HL-60 (cell line): ENCODE measurements at regions not wholly inside any gene's neighbourhood (a gene's known extent, or its start where the extent isn't known, plus 50 kb on each side); places are given as distances from the start of the nearest gene placed in this dataset.

Source experiments
- CTCF ChIP-seq: IDR thresholded peaks from one replicate; pipeline ENCODE4 v1.5.1; 2011; ENCODE audit warnings: low read length, control low read depth, inconsistent platforms; ENCODE audit not compliant: insufficient read depth
- GABPA ChIP-seq: IDR thresholded peaks from 2 replicates; pipeline ENCODE4 v1.6.1; 2012; ENCODE audit warnings: low read depth
- POLR2AphosphoS5 ChIP-seq: IDR thresholded peaks from 2 replicates; pipeline ENCODE4 v1.6.1; 2012; ENCODE audit warnings: low read depth
- REST ChIP-seq: IDR thresholded peaks from 2 replicates; pipeline ENCODE4 v1.6.1; 2012; ENCODE audit warnings: low read depth; ENCODE audit not compliant: insufficient replicate concordance
- SPI1 ChIP-seq: IDR thresholded peaks from 2 replicates; pipeline ENCODE4 v1.6.1; 2012; ENCODE audit warnings: low read depth, mild to moderate bottlenecking, borderline replicate concordance

GRCh38 chr4:17153572-17153971, 255.1 kb upstream of the LDB2 start:
- TF ChIP-seq CTCF, result no peak
- TF ChIP-seq POLR2AphosphoS5, result no peak
- TF ChIP-seq REST, result no peak
- TF ChIP-seq GABPA, result no peak
- TF ChIP-seq SPI1, result no peak
